Stimulated activated effector memory CD8-positive, alpha-beta T cell treated with anti-CD3 and anti-CD28 coated beads, Interleukin-12 subunit alpha, Interleukin-12 subunit beta, amount 100 ng/mL, for 72 hours (primary cell): ENCODE measurements at regions not wholly inside any gene's neighbourhood (a gene's known extent, or its start where the extent isn't known, plus 50 kb on each side); places are given as distances from the start of the nearest gene placed in this dataset.

ENCODE experiments used
- ATAC-seq: fragments of 150-1000 bp; cut with Tn5 transposase; 2 replicates; pipeline ENCODE4 v1.10.0; 2021
- DNase-seq, 2 donors: peaks; one replicate each; pipeline ENCODE4 v3.0.0; 2021 to 2022; ENCODE audit warnings: low spot score in 2 of 2
- H3K27ac Mint-ChIP-seq: one replicate; pipeline ENCODE4 v1.8.0; 2022; ENCODE audit warnings: mild to moderate bottlenecking, mixed read lengths
- H3K36me3 Mint-ChIP-seq: one replicate; pipeline ENCODE4 v1.8.0; 2022; ENCODE audit warnings: mild to moderate bottlenecking, mixed read lengths
- H3K4me1 Mint-ChIP-seq: one replicate; pipeline ENCODE4 v1.8.0; 2022; ENCODE audit warnings: mixed read lengths
- H3K4me3 Mint-ChIP-seq: one replicate; pipeline ENCODE4 v1.8.0; 2022; ENCODE audit warnings: mild to moderate bottlenecking, mixed read lengths
- H3K9me3 Mint-ChIP-seq: one replicate; pipeline ENCODE4 v1.8.0; 2022; ENCODE audit warnings: mixed read lengths

GRCh38 chr2:236745420-236746210 lies 176.0 kb downstream of the ACKR3 start:
- Mint-ChIP-seq H3K4me1 (no peaks in the 10 kb centered on the region), H3K36me3 (no peaks in the 10 kb centered on the region), H3K9me3 (no peaks in the 10 kb centered on the region), H3K27ac (no peak overlapping the region), H3K4me3 (no peak overlapping the region)
- ATAC-seq (no peak), DNase-seq (no peak)

- no peak for DNase-seq
- H3K27ac Mint-ChIP-seq, result no peak overlapping the region
- no peaks in the 10 kb centered on the region for H3K36me3 Mint-ChIP-seq
- H3K9me3 Mint-ChIP-seq, result no peaks in the 10 kb centered on the region
- no peak overlapping the region for H3K4me3 Mint-ChIP-seq
- ATAC-seq, result no peak
- no peaks in the 10 kb centered on the region for H3K4me1 Mint-ChIP-seq
These were observed 177.2 kb downstream of the ACKR3 start for GRCh38 chr2:236746833-236747232.

GRCh38 chr2:236747426-236747825 lies 177.8 kb downstream of the ACKR3 start:
- H3K27ac Mint-ChIP-seq, result no peak overlapping the region
- DNase-seq (no peak), ATAC-seq (no peak)
- no peaks in the 10 kb centered on the region for H3K36me3 Mint-ChIP-seq
- no peaks in the 10 kb centered on the region for H3K9me3 Mint-ChIP-seq
- no peaks in the 10 kb centered on the region for H3K4me1 Mint-ChIP-seq
- H3K4me3 Mint-ChIP-seq, result no peak overlapping the region

GRCh38 chr2:236747925-236748324 lies 178.3 kb downstream of the ACKR3 start:
- ATAC-seq (no peak), DNase-seq (no peak)
- Mint-ChIP-seq H3K27ac (no peak overlapping the region), H3K4me1 (no peaks in the 10 kb centered on the region), H3K9me3 (no peaks in the 10 kb centered on the region), H3K4me3 (no peak overlapping the region), H3K36me3 (no peaks in the 10 kb centered on the region)

- no peak for ATAC-seq
- H3K9me3 Mint-ChIP-seq, result no peaks in the 10 kb centered on the region
- H3K36me3 Mint-ChIP-seq, result no peaks in the 10 kb centered on the region
- H3K4me3 Mint-ChIP-seq, result no peak overlapping the region
- no peak overlapping the region for H3K27ac Mint-ChIP-seq
- no peaks in the 10 kb centered on the region for H3K4me1 Mint-ChIP-seq
- no peak for DNase-seq
These were observed 178.8 kb downstream of the ACKR3 start for GRCh38 chr2:236748385-236748784.

- no peak overlapping the region for H3K27ac Mint-ChIP-seq
- H3K4me3 Mint-ChIP-seq, result no peak overlapping the region
- no peak for ATAC-seq
- H3K36me3 Mint-ChIP-seq, result no peaks in the 10 kb centered on the region
- no peaks in the 10 kb centered on the region for H3K9me3 Mint-ChIP-seq
- no peak for DNase-seq
- H3K4me1 Mint-ChIP-seq, result no peaks in the 10 kb centered on the region
These were observed 179.2 kb downstream of the ACKR3 start for GRCh38 chr2:236748801-236749200.

- ATAC-seq, result no peak
- no peaks in the 10 kb centered on the region for H3K4me1 Mint-ChIP-seq
- H3K9me3 Mint-ChIP-seq, result no peaks in the 10 kb centered on the region
- no peak overlapping the region for H3K4me3 Mint-ChIP-seq
- H3K36me3 Mint-ChIP-seq, result no peaks in the 10 kb centered on the region
- no peak for DNase-seq
- H3K27ac Mint-ChIP-seq, result no peak overlapping the region
These were observed 179.7 kb downstream of the ACKR3 start for GRCh38 chr2:236749346-236749745.

GRCh38 chr2:236752096-236752495 lies 182.5 kb downstream of the ACKR3 start:
- no peak for ATAC-seq
- Mint-ChIP-seq H3K36me3 (no peaks in the 10 kb centered on the region), H3K9me3 (no peaks in the 10 kb centered on the region), H3K4me3 (no peak overlapping the region), H3K27ac (no peak overlapping the region), H3K4me1 (no peaks in the 10 kb centered on the region)
- DNase-seq, result no peak

- Mint-ChIP-seq H3K4me3 (no peak overlapping the region), H3K4me1 (no peaks in the 10 kb centered on the region), H3K36me3 (no peaks in the 10 kb centered on the region), H3K27ac (no peak overlapping the region), H3K9me3 (no peaks in the 10 kb centered on the region)
- ATAC-seq (no peak), DNase-seq (no peak)
These were observed 184.1 kb downstream of the ACKR3 start for GRCh38 chr2:236753606-236754270.

GRCh38 chr2:236754271-236754944 lies 184.8 kb downstream of the ACKR3 start:
- Mint-ChIP-seq H3K9me3 (no peaks in the 10 kb centered on the region), H3K4me3 (no peak overlapping the region), H3K36me3 (no peaks in the 10 kb centered on the region), H3K4me1 (no peaks in the 10 kb centered on the region), H3K27ac (no peak overlapping the region)
- ATAC-seq (no peak), DNase-seq (no peak)

- no peaks in the 10 kb centered on the region for H3K9me3 Mint-ChIP-seq
- no peak overlapping the region for H3K4me3 Mint-ChIP-seq
- H3K27ac Mint-ChIP-seq, result no peak overlapping the region
- H3K4me1 Mint-ChIP-seq, result no peaks in the 10 kb centered on the region
- DNase-seq, result no peak
- no peak for ATAC-seq
- no peaks in the 10 kb centered on the region for H3K36me3 Mint-ChIP-seq
These were observed 185.7 kb downstream of the ACKR3 start for GRCh38 chr2:236755278-236755840.

- ATAC-seq (no peak), DNase-seq (no peak)
- no peaks in the 10 kb centered on the region for H3K9me3 Mint-ChIP-seq
- no peaks in the 10 kb centered on the region for H3K36me3 Mint-ChIP-seq
- H3K27ac Mint-ChIP-seq, result no peak overlapping the region
- no peak overlapping the region for H3K4me3 Mint-ChIP-seq
- H3K4me1 Mint-ChIP-seq, result no peaks in the 10 kb centered on the region
These were observed 188.8 kb downstream of the ACKR3 start for GRCh38 chr2:236758406-236758805.

- ATAC-seq (no peak), DNase-seq (no peak)
- no peaks in the 10 kb centered on the region for H3K4me1 Mint-ChIP-seq
- H3K4me3 Mint-ChIP-seq, result no peak overlapping the region
- H3K36me3 Mint-ChIP-seq, result no peaks in the 10 kb centered on the region
- H3K27ac Mint-ChIP-seq, result no peak overlapping the region
- no peaks in the 10 kb centered on the region for H3K9me3 Mint-ChIP-seq
These were observed 190.6 kb downstream of the ACKR3 start for GRCh38 chr2:236760246-236760645.

GRCh38 chr2:236761358-236761757 lies 191.7 kb downstream of the ACKR3 start:
- Mint-ChIP-seq H3K27ac (no peak overlapping the region), H3K9me3 (no peaks in the 10 kb centered on the region), H3K36me3 (no peaks in the 10 kb centered on the region), H3K4me3 (no peak overlapping the region), H3K4me1 (no peaks in the 10 kb centered on the region)
- ATAC-seq (no peak), DNase-seq (no peak)

GRCh38 chr2:236762628-236763027 lies 193.0 kb downstream of the ACKR3 start:
- no peak for DNase-seq
- Mint-ChIP-seq H3K4me3 (no peak overlapping the region), H3K27ac (no peak overlapping the region), H3K4me1 (no peaks in the 10 kb centered on the region), H3K36me3 (no peaks in the 10 kb centered on the region), H3K9me3 (no peaks in the 10 kb centered on the region)
- no peak for ATAC-seq
